ENCODE measurements at regions not wholly inside any gene's neighbourhood (a gene's known extent, or its start where the extent isn't known, plus 50 kb on each side); places are given as distances from the start of the nearest gene placed in this dataset.

- Histone ChIP-seq H3K27me3 (ENCODE audit: control insufficient read depth in 4 of 4, insufficient read depth in 4 of 4, low read length in 3 of 4) (no peaks in the 10 kb centered on the region), H3K27ac (ENCODE audit: low read depth in 1 of 2, low read length in 2 of 2) (no peak overlapping the region), H3K9me3 (ENCODE audit: control insufficient read depth in 4 of 4, low read length in 3 of 4) (no peaks in the 10 kb centered on the region), H3K36me3 (ENCODE audit: control insufficient read depth in 4 of 4, insufficient read depth in 3 of 4, low read depth in 1 of 4, low read length in 3 of 4) (no peaks in the 10 kb centered on the region), H3K4me1 (ENCODE audit: control insufficient read depth in 4 of 4, insufficient read depth in 4 of 4, low read length in 3 of 4) (peaks cover 0 to 22% (median 13%) of the 10 kb centered on the region in 4 donors), H3K9ac (ENCODE audit: low read depth in 1 of 2, low read length in 2 of 2) (no peak overlapping the region), H3K4me3 (ENCODE audit: low read depth in 1 of 3, low read length in 3 of 3) (no peak overlapping the region)
- TF ChIP-seq JUND (IDR thresholded peaks at IDR 0.05), result no peak
- no peak for TF ChIP-seq HNF4A (conservative IDR thresholded peaks at IDR 0.05)
- TF ChIP-seq HNF4G (IDR thresholded peaks at IDR 0.05), result no peak
- TF ChIP-seq ZBTB33 (IDR thresholded peaks at IDR 0.05), result no peak
- TF ChIP-seq GABPA (IDR thresholded peaks at IDR 0.05 in 1 of 2, conservative IDR thresholded peaks at IDR 0.05 in 1 of 2), result no peak
- DNase-seq (ENCODE audit: low spot score), result no peak
- WGBS, result 82% methylated on average over 4 of the region's 4 CpGs
Observed at GRCh38 chr12:114878781-114879180, 194.8 kb upstream of the TBX3 start.

DNA sequence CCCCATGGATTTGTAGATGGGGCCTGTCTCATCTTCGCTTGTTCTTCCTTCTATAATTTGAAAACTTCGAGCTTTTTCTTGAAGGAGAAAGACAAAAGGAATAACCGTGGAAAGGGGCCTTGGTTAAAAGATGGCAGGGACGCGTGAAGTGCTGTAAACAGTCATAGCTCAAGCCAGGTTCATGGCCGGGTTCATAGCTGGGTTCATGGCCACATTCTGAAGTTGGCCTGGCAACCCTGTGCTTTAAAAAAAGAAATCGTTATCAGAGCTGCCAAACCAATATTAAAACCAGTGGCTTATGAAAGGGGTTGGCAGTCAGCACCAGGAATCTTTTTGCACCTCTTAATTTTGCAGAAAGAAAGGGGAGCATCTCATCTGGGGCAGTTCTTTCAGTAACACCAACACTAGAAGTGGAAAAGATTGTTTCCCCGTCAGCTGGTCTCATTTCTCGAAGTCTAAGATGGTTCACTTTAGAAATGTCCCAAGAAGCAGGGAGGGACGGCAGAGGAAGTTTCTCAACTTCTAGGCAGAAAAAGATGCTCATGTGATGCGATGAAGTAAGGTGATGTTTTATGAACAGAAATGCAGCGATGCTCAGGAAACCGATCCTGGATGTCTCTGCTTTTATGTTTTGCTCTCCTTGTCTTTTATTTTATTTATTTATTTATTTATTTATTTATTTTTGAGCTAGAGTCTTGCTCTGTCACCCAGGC lies 193.1 kb upstream of the TBX3 start:
- Histone ChIP-seq H3K9me3 (ENCODE audit: control insufficient read depth in 4 of 4, low read length in 3 of 4) (no peaks in the 10 kb centered on the region), H3K27ac (ENCODE audit: low read depth in 1 of 2, low read length in 2 of 2) (no peak overlapping the region), H3K4me3 (ENCODE audit: low read depth in 1 of 3, low read length in 3 of 3) (no peak overlapping the region), H3K27me3 (ENCODE audit: control insufficient read depth in 4 of 4, insufficient read depth in 4 of 4, low read length in 3 of 4) (no peaks in the 10 kb centered on the region), H3K4me1 (ENCODE audit: control insufficient read depth in 4 of 4, insufficient read depth in 4 of 4, low read length in 3 of 4) (peaks cover 0 to 22% (median 13%) of the 10 kb centered on the region in 4 donors), H3K9ac (ENCODE audit: low read depth in 1 of 2, low read length in 2 of 2) (no peak overlapping the region), H3K36me3 (ENCODE audit: control insufficient read depth in 4 of 4, insufficient read depth in 3 of 4, low read depth in 1 of 4, low read length in 3 of 4) (no peaks in the 10 kb centered on the region)
- 70% methylated on average over 13 of the region's 13 CpGs for WGBS
- no peak for DNase-seq (ENCODE audit: low spot score)
- TF ChIP-seq HNF4A (conservative IDR thresholded peaks at IDR 0.05) (peak; percentile 33 to 47), RXRA (IDR thresholded peaks at IDR 0.05) (peak; percentile 80 to 88), FOXA2 (IDR thresholded peaks at IDR 0.05) (no peak), JUND (IDR thresholded peaks at IDR 0.05) (no peak), YY1 (IDR thresholded peaks at IDR 0.05) (peak; percentile 56), RAD21 (IDR thresholded peaks at IDR 0.05) (peak in 1 of 2 donors; percentile 28), EGR1 (IDR thresholded peaks at IDR 0.05; ENCODE audit: low read depth in 2 of 2) (peak in 1 of 2 donors; percentile 15), SP1 (IDR thresholded peaks at IDR 0.05) (peak; percentile 32)

DNA sequence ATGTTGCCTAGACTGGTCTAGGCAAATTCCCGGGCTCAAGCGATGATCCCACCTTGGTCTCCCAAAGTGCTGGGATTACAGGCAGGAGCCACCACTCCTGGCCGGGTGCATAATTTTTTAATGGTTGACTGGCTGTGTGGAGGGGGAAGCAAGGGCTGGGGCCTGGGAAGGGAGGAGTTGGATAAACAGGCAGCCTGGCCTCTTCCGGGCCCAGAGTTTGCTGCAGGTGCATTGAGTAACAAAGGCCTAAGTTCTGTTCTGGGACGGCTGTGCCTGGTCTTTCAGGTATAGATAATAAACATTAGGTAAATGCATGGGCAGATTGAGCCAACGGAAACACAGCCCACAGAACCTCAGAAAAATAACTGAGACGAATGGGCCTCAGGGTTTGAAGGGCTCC lies 191.3 kb upstream of the TBX3 start:
- H3K4me3 ChIP-seq (ENCODE audit: low read depth in 1 of 3, low read length in 3 of 3), result no peak overlapping the region
- no peaks in the 10 kb centered on the region for H3K27me3 ChIP-seq (ENCODE audit: control insufficient read depth in 4 of 4, insufficient read depth in 4 of 4, low read length in 3 of 4)
- no peak overlapping the region for H3K27ac ChIP-seq (ENCODE audit: low read depth in 1 of 2, low read length in 2 of 2)
- 79% methylated on average over 7 of the region's 7 CpGs for WGBS
- H3K4me1 ChIP-seq (ENCODE audit: control insufficient read depth in 4 of 4, insufficient read depth in 4 of 4, low read length in 3 of 4), result peaks cover 0 to 22% (median 13%) of the 10 kb centered on the region in 4 donors
- H3K9me3 ChIP-seq (ENCODE audit: control insufficient read depth in 4 of 4, low read length in 3 of 4), result no peaks in the 10 kb centered on the region
- TF ChIP-seq JUND (IDR thresholded peaks at IDR 0.05), result no peak
- no peak for TF ChIP-seq TAF1 (conservative IDR thresholded peaks at IDR 0.05)
- TF ChIP-seq, protein P1, sequence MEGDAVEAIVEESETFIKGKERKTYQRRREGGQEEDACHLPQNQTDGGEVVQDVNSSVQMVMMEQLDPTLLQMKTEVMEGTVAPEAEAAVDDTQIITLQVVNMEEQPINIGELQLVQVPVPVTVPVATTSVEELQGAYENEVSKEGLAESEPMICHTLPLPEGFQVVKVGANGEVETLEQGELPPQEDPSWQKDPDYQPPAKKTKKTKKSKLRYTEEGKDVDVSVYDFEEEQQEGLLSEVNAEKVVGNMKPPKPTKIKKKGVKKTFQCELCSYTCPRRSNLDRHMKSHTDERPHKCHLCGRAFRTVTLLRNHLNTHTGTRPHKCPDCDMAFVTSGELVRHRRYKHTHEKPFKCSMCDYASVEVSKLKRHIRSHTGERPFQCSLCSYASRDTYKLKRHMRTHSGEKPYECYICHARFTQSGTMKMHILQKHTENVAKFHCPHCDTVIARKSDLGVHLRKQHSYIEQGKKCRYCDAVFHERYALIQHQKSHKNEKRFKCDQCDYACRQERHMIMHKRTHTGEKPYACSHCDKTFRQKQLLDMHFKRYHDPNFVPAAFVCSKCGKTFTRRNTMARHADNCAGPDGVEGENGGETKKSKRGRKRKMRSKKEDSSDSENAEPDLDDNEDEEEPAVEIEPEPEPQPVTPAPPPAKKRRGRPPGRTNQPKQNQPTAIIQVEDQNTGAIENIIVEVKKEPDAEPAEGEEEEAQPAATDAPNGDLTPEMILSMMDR (IDR thresholded peaks at IDR 0.05; ENCODE audit: low read depth, low read length, missing input control), result no peak
- no peak for TF ChIP-seq GABPA (IDR thresholded peaks at IDR 0.05 in 1 of 2, conservative IDR thresholded peaks at IDR 0.05 in 1 of 2)
- peak in 1 of 2 donors; percentile 24 for TF ChIP-seq RAD21 (IDR thresholded peaks at IDR 0.05)
- no peak for TF ChIP-seq SP1 (IDR thresholded peaks at IDR 0.05)
- TF ChIP-seq, protein P2, sequence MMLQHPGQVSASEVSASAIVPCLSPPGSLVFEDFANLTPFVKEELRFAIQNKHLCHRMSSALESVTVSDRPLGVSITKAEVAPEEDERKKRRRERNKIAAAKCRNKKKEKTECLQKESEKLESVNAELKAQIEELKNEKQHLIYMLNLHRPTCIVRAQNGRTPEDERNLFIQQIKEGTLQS (IDR thresholded peaks at IDR 0.05), result no peak
- peak in 1 of 2 donors; percentile 9 for TF ChIP-seq RXRA (IDR thresholded peaks at IDR 0.05)
- TF ChIP-seq REST (IDR thresholded peaks at IDR 0.05), result no peak
- no peak for TF ChIP-seq NR2F2 (IDR thresholded peaks at IDR 0.05)
- TF ChIP-seq ZBTB33 (IDR thresholded peaks at IDR 0.05), result no peak
- no peak for TF ChIP-seq FOXA1 (IDR thresholded peaks at IDR 0.05)
- no peak overlapping the region for H3K9ac ChIP-seq (ENCODE audit: low read depth in 1 of 2, low read length in 2 of 2)
- no peak for DNase-seq (ENCODE audit: low spot score)
- no peaks in the 10 kb centered on the region for H3K36me3 ChIP-seq (ENCODE audit: control insufficient read depth in 4 of 4, insufficient read depth in 3 of 4, low read depth in 1 of 4, low read length in 3 of 4)

Measured in liver (tissue), 8 donors.